GM19324 (cell line): ENCODE measurements at regions not wholly inside any gene's neighbourhood (a gene's known extent, or its start where the extent isn't known, plus 50 kb on each side); places are given as distances from the start of the nearest gene placed in this dataset.
"Not testable (repeated sequence)": the region's sequence is repeated elsewhere in the genome, so short reads cannot be mapped to it uniquely, and the experiment has no call there.

Experiments used
- ATAC-seq: cut with Tn5 transposase; IDR thresholded peaks from one replicate; pipeline ENCODE4 v1.9.1; 2021; ENCODE audit warnings: mild to moderate bottlenecking, moderate library complexity; ENCODE audit not compliant: unreplicated experiment, low FRiP score

DNA sequence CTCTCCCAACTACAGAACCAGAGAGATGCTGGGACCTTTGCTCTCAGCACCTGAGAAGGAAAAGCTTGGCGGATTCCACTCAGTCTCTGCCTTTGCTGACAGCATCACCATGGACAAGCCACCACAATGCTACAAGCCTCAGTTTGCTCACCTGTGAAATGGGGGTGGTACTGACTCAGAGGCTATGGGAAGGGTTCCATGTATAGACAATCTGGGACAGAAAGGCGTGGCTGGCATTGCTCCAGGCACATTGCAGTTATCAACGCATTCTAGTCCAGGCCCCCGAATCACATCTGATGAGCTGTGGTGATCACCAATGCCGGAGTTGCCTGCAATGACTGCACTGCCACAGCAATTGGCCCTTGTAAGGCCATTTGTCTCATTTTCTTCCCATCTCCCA, 72.6 kb downstream of the ISX start:
- ATAC-seq: no peak

DNA sequence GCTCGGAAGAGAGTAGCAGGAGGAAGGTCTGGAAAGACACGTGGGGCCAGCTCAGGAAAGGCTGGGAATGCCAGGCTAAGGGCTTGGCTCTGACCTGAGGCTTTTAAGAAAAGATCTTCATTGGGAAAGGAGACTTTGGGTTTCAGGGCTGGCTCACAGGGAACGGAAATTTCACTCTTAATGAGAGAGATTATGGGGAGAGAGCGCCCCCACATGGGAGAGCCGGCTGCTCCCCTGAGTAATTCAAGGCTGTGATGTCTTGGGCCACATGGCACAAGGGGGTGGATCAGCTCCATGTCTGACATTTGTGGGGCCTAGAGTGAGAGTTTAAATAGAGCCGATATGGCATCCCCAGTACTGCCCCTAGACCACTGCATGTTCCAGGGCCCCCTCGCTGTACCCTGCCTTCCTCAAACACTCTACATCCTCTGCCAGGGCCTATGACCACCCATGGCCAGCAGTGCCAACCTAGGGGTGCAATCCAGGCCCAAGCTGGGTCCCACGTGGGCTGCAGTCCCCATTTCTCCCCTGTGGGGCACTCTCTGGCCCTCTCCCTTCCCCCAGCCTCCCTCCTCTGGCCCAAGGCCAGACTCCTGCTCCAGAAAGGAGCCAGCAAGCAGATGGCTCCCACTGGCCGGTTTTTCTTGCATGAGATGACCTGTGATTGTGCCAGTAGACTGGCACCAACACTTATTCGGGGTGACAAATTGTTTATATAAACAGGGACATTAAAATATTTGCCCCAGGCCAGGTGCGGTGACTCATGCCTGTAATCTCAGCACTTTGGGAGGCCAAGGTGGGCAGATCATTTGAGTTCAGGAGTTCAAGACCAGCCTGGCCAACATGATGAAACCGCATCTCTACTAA, 75.2 kb downstream of the ISX start:
- ATAC-seq: no peak

DNA sequence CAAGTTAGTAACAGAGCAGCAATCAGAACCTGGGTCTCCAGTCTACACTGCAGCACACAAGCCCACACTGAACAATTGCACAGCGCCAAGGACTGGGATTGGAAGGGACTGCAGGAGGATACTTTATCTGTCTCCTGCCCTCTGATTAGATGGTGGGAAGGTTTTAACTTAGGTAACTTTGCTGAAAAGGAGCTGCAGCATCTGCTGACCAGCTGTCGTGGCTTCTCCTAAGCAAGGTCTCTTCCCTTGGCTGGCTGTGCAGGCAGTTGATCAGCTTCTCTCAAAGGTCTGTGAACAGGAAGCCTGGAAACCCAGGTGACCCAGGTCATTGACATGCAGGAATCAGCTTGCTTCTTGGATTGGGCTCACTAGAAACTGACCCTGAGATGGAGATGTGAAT, 82.4 kb downstream of the ISX start:
- ATAC-seq: no peak

DNA sequence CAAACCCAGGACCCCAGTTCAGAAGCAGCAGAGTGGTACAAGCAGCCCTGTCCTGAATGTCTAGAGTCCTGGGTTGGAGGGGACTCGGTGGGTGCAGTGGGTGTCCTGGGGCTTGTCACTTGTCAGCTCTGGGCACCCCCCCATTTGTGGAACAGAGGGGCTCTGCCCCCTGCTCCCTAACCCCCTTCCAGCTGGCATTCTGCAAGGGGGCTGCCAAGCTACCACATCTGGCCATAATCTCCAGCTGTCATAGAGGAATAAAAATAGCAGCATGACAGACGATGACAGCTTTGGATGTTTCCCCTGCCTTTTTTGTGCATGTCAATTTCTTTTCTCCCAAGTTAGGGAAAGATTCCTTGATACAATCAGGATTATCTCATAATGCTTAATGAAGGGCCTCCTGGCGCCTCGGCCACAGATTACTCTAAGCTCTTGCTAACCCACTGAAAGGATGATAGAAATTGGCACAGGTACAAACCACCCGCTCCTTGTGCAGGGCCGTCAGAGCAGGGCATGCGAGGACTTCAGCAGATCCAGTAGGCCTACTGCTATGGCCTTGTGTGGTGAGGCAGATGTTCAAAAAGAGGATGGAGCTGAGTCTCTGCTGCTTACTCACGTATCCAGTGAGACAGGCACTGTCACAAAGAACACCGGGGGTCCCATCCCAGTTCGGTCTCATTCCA, 83.0 kb downstream of the ISX start:
- no peak for ATAC-seq

DNA sequence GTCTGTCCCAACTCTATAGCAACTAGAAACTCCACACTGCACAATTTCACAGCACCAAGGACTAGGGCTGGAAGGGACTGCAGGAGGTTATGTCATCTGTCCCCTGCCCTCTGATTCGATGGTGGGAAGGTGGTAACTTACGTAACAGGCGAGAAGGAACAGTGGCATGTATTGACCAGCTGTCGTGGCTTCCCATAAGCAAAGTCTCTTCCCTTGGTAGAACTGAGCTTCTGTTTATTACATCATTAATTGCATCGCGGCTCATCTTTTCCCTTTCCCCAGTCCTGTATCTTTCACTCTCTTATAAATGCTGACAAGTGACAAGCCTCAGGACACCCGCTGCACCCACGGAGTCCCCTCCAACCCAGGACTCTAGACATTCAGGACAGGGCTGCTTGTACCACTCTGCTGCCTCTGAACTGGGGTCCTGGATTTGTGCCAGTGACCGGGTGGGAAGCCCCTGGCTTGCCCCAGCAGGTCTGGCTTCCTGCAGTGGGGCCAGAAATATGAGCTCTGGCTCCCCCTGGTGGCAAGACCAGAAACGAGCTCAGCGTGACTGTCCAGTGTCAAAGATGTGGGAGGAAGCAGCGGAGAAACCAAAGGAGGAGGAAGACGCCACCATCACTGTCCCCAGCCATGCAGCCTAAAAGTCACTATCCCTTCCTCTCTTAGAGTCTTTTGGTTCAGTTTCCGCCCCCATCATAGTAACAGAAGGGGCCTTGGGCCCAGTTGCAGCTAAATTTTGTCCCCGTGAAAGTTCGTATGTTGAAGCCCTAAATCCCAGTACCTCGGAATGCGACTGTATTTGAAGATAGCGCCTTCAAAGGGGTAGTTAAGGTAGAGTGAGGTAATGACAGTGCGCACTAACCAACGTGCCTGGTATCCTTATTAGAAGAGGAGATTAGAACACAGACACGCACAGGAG, 84.5 kb downstream of the ISX start:
- peak; percentile 48 for ATAC-seq

DNA sequence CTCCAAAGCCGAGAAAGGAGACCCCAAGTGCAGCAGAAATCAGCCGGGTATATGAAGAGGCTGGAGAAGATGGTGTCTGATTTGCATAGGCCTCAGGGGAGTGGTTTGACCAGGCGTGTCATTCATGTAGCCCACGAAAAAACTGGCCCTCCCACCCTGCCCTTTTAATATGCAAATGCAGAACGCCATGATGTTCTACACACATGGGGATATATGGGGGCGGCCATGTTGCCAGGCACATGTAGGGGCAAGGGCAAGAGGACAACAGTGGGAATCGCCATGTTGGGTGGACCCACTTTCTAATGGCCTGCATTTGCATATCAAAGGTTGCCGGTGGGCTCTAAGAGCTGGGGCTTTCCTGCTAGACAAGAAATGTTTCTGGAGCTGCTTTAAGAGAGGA, 86.4 kb downstream of the ISX start:
- no peak for ATAC-seq

DNA sequence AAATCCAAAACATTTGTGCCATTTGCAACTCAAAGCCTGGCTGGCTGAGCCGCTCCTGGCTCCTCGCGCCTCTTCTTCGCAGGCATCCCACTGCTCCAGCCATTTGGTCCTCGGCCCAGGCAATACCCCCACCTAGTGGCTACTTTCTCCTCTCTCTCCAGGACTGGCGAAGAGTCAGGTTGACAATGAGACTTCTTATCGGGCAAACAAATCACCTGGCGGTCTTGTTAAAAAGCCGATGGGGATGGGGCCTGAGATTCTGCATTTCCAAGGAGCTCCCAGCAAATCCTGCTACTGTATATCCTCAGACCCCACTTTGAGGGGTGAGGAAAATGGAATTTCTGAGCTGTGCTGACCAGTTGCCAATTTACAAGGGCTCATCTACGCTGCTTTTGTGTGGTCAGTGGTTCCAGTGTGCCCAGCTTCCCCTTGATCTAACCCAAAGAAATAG, 89.0 kb downstream of the ISX start:
- ATAC-seq: no peak

DNA sequence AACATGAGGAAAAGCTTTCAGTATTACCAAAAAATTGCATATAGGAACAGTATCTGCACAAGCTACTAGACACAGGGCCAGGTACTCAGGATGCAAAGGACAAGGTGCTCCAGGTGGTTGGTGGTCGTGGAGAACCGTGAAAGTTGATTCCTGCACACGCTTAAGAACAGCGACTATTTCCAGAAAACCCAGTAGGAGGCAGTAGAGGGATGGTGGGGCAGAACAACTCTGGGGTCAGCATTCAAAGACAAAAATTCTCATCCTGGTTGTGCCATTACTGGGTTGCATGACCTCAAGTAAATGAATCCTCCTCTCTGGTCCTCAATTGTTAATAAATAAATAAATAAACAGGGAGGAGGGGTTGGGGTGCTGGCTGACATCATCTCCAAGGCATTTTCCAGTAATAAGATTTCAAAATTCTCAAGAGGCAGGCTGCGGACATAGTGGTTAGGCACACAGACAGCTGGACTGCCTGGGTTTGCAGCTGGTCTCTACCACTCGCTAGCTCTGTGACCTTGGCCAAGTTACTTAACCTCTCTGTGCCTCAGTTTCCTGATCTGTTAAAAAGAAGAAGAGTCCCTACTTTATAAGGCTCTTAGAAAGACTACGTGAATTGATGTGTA, 89.6 kb downstream of the ISX start:
- ATAC-seq: no peak

DNA sequence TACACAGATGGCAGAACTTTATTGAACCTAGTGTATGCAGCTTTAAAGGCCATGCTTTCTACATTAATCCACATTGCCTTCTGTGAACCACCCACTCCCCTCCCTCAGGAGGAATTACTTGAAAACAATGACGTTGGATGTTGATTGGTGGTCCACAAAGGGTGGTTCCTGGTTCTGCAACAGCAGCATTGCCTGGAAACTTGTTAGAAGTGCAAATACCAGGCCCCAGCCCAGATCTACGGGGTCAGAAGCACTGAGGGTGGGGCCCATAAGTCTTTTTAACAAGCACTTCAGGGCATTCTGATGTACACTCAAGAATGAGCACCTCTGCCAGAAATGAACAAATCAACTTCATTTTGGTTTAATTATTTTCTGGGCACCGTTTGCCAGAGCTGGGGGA, 91.0 kb downstream of the ISX start:
- no peak for ATAC-seq

DNA sequence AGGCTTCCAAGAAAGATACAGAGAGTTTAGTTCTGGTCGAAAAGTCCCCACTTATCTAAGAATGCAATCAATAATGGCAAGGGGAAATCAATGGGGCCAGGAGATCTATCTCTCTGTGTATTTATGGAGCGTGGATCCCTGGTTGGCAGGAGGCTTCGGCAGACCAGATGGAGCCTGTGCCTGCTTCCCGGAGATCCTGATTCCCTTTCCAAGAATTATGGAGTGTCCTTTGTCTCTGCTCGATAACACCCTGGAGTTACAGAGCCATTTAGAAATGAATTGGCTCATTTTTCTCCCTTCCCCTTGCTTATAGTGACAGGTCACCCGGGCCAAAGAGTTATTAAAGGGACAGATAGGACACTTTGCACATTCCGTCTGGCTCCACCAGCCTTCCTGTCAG, 92.4 kb downstream of the ISX start:
- ATAC-seq: no peak

DNA sequence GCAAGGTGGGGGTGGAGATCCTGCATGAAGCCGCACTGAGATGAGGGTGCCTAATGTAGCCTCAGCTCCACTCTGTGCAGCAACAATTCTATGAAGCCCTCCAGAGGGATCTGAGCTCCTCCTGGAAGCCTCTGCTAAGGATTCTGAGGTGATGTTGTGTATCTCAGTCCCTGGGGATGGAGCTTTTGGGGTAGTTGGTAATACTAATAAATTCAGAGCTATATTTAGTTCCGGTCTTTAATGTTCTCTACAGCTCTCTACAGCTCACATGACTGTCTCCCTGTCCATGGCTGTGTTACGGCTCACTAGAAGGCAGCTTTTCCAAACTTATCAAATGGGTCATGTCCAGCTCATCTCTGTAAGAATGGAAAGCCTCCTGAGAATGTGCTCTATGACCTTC, 93.4 kb downstream of the ISX start:
- ATAC-seq: no peak

DNA sequence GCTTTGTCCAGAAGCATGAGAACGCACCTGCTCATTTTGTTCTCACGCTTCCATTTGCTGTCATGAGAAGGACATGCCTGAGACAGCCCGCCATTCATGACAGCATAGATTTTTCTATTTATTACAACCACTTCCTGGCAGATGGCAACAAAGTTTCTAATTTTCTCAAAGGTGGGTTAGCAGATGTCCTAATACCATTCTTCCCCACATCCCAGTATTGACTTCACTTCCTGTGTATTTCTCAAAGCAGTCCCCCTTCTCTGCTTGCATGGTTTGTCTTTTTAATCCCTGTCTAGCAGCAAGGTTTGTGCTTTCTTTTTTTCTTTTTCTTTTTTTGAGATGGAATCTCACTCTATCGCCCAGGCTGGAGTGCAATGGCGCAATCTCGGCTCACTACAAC, 94.3 kb downstream of the ISX start:
- ATAC-seq: no peak

DNA sequence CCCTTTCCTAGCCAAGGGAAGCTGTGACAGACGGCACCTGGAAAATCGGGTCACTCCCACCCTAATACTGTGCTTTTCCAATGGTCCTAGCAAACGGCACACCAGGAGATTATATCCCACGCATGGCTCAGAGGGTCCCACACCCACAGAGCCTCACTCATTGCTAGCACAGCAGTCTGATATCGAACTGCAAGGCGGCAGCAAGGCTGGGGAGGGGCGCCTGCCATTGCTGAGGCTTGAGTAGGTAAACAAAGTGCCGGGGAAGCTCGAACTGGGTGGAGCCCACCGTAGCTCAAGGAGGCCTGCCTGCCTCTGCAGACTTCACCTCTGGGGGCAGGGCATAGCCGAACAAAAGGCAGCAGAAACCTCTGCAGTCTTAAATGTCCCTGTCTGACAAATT, 91.4 kb upstream of the HMGXB4 start:
- ATAC-seq: not testable (repeated sequence)

DNA sequence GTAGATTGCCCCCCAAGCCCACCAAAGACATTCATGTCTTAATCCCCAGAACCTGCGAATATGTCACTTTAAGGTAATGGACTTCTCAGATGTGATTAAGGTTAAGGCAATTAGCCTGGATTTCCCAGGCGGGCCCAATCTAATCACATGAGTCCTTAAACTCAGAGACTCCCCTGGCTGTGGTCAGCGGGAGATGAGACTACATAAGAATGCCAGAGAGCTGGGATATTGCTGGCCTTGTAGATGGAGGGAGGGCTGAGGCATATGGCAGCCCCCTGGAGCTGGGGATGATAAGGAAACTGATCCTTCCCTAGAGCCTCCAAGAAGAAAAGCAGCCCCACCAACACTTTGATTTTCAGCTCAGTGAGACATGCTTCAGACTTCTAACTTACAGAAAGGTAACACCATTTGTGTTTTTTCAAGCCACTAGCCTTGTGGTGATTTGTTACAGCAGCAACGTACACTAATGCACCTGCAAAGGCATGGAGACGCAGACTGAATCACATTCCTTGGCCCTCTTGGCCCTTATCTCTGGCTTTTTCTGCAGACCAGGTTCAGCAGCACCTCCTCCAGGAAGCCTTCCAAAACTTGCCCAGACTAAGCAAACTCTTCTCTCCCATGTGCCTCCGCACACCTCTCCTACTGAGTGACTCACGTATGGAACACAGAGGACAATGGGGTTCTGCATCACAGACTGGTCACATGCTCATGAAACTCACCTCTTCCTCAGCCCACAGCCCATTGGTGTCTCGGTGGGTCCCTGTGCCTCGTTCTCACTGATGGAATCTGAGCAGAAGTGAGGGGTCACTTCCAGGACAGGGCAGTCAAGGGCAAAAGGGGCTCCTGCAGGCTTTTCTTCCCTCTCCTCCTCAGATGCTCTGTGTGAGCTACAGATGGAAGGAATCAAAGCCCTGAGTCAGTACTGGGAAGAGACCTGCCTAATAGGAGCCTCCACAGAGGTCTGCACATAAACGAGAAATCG, 86.3 kb upstream of the HMGXB4 start:
- no peak for ATAC-seq

DNA sequence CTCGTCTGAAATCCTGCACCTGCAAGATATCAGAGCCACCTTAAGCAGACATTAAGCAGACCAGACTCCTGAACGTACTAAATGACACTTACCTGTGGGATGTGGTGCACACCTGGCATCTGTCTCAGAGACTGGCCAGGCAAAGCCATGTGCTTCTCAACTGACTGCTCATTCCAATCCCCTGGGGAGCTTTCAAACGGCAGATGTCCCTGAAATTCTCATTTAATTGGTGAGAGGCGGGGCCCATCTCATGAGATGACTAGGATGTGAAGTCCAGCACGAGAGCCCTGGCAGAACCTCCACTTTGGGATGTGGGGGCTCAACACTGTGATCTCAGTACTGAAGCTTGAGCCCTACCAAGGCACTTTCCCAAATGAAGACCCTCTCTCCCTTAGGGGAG, 84.9 kb upstream of the HMGXB4 start:
- ATAC-seq: no peak

DNA sequence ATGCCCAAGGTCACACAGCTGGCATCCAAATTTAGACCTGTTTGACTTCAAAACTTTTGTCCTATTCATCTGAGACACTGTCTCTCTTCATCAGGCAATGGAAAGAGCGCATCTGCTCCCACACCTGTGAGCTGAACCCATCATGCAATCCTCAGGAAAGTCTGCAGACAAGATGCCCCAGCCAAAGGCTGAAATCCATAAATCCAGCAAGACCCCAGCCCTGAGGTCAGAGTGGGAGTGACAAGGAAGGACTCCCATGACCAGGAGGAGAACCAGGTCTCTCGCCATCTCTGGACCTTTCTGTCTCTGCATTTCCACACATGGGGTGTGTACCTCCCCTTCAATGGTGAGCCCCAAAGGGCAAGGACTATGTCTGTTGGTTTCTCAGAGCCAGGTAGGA, 83.6 kb upstream of the HMGXB4 start:
- no peak for ATAC-seq

DNA sequence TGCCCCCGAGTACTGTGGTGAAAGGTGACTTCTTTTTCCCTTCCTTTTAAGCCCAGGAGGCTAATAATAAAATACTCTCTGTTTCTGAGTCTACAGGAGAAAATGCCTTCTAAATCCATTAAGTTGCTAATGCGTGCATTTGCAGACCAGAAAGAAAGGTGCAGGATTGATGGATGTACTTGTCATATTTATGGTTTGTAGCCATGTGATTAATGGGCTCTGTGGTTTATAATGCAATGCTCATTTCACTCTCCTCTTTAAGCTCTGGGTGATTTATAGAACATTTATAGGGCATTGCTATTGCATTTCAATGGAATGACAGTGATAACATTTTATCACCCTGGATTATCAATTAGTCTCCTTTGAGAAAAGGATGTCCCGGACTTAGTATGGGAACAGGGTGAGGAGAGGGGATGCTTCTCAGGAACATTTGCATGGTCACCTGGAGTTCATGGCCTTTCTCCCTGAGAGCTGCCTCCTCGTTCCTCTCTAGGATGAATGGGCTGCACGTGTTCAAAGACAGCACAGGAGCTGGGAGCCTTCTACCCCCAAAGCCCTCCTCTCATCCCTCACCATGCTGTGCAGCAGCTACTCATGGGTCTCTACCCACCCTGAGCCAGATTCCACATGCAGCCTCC, 82.8 kb upstream of the HMGXB4 start:
- ATAC-seq: no peak

DNA sequence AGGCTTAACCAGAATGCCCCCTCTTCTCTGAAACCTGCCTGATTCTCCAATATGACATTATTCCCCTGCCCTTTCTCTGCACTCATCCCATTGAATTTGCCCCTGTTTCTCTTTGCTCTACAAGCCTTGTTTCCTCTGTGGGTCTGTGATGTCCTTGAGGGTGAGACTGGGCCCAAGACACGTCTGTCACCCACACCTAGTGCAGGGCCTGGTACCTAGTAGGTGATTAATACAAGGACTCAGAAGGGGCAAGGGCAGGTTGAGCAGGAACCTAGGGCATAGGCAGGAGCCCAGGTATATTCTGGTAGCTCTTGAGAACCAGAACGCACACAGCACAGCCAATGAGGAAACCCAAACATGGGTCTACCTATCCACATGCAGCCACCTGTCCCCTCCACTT, 81.9 kb upstream of the HMGXB4 start:
- ATAC-seq: no peak

DNA sequence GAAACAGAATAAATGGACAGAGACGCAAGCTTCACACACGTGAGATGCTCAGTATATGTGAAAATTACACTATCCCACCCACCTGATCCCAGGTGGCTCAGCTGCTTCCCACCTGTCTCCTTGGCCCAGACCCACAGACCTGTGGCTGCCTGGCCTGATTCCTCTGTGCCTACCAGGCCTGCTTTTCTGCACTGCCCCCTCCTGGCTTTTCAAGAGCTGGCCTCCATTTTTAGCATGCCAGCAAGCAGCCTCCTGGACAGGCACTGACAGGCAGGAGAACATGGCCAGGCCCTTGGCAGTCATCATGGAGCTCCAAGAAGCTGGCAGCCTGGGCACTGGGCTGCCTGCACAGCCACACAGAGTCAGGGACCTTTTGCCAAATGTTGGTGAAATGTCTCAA, 79.5 kb upstream of the HMGXB4 start:
- ATAC-seq: no peak
